ENCODE measurements at regions not wholly inside any gene's neighbourhood (a gene's known extent, or its start where the extent isn't known, plus 50 kb on each side); places are given as distances from the start of the nearest gene placed in this dataset.

DNA sequence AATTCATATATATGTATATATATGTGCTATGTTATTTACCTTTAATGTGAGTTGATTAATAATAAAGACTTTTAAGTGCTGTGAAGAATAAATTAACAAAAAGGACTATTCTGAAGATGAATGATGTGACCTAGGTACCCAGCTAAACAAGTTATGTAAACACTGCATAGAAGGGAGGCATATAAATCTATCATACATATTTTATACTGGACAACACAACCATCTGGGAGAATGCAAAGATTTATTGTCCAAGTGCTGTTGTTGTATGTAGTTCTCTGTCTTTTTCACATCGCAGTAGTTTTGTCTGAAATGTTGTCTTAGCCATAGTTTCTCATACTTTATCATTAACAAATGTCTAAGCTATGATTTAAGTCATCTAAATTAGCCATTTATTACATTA, 337.6 kb downstream of the PCDH18 start:
- Histone ChIP-seq H3K9me3 (ENCODE audit: control extremely low read depth in 1 of 3, control insufficient read depth in 2 of 3, insufficient read depth in 1 of 3, low read length in 2 of 3) (no peaks in the 10 kb centered on the region), H2AFZ (ENCODE audit: insufficient read depth, low read depth, low read length, poor library complexity, severe bottlenecking) (no peak overlapping the region), H3K27ac (ENCODE audit: low read length in 2 of 2) (no peak overlapping the region), H3K4me2 (replicated peaks; ENCODE audit: low read depth, low read length, poor library complexity, severe bottlenecking) (no peak overlapping the region), H3K36me3 (replicated peaks in 1 of 2; ENCODE audit: control extremely low read depth in 1 of 2, control insufficient read depth in 1 of 2, extremely low read depth in 1 of 2, insufficient read depth in 2 of 2, low read length in 1 of 2) (no peaks in the 10 kb centered on the region), H3K79me2 (ENCODE audit: control insufficient read depth, insufficient read depth, low read length) (no peaks in the 10 kb centered on the region), H3K27me3 (replicated peaks in 1 of 4; ENCODE audit: control extremely low read depth in 1 of 4, control insufficient read depth in 3 of 4, insufficient read depth in 4 of 4, low read length in 3 of 4) (no peaks in the 10 kb centered on the region), H3K4me3 (ENCODE audit: control extremely low read depth in 1 of 5, extremely low read depth in 1 of 5, insufficient read depth in 1 of 5, low read depth in 2 of 5, low read length in 4 of 5) (no peak overlapping the region), H3K4me1 (ENCODE audit: control insufficient read depth in 2 of 2, insufficient read depth in 2 of 2, low read length in 2 of 2) (no peaks in the 10 kb centered on the region), H3K9ac (ENCODE audit: low read length) (no peak overlapping the region), H4K20me1 (ENCODE audit: control insufficient read depth, insufficient read depth, low read length, poor library complexity, severe bottlenecking) (no peaks in the 10 kb centered on the region)
- ATAC-seq (ENCODE audit: low read depth), result no peak
- Mint-ChIP-seq H3K27ac (no peak overlapping the region), H3K4me3 (no peak overlapping the region), H3K4me1 (no peaks in the 10 kb centered on the region), H3K27me3 (no peaks in the 10 kb centered on the region), H3K9me3 (ENCODE audit: insufficient read depth) (peaks cover under 1% of the 10 kb centered on the region)
- POLR2A ChIA-PET, result no interaction called here
- CTCF ChIA-PET, result no interaction called here
- DNase-seq, result no peak
- TF ChIP-seq, protein P1, sequence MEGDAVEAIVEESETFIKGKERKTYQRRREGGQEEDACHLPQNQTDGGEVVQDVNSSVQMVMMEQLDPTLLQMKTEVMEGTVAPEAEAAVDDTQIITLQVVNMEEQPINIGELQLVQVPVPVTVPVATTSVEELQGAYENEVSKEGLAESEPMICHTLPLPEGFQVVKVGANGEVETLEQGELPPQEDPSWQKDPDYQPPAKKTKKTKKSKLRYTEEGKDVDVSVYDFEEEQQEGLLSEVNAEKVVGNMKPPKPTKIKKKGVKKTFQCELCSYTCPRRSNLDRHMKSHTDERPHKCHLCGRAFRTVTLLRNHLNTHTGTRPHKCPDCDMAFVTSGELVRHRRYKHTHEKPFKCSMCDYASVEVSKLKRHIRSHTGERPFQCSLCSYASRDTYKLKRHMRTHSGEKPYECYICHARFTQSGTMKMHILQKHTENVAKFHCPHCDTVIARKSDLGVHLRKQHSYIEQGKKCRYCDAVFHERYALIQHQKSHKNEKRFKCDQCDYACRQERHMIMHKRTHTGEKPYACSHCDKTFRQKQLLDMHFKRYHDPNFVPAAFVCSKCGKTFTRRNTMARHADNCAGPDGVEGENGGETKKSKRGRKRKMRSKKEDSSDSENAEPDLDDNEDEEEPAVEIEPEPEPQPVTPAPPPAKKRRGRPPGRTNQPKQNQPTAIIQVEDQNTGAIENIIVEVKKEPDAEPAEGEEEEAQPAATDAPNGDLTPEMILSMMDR (IDR thresholded peaks at IDR 0.05), result no peak
- TF ChIP-seq EZH2 (IDR thresholded peaks at IDR 0.05; ENCODE audit: borderline replicate concordance, insufficient read depth, low read depth, low read length, poor library complexity, severe bottlenecking), result no peak
- intact Hi-C loops (cut with micrococcal nuclease), result no loop called here
- WGBS (ENCODE audit: insufficient coverage), result no CpG with 5 or more reads among the region's 1 CpG

DNA sequence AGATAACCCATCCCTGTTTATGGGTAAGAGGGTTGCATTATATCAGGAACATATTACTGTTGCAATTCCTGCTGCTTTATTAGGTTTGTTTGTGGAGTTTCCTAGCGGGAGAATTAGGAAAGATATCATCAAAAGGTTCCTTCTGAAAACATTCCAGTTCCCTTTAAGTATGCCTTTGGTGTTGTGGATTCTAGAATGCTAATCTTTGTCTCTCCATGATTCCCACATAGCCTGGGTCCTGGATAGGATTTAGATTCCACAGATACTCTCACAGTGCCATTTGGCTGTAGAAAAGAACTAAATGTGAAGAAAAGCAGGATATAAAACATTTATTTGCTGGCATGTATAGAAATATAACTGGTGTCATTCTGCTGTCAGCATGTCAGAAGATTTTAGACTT, 338.7 kb downstream of the PCDH18 start:
- Mint-ChIP-seq H3K27ac (no peak overlapping the region), H3K27me3 (no peaks in the 10 kb centered on the region), H3K4me1 (no peaks in the 10 kb centered on the region), H3K4me3 (no peak overlapping the region), H3K9me3 (ENCODE audit: insufficient read depth) (peaks cover 2% of the 10 kb centered on the region)
- Histone ChIP-seq H3K9me3 (ENCODE audit: control extremely low read depth in 1 of 3, control insufficient read depth in 2 of 3, insufficient read depth in 1 of 3, low read length in 2 of 3) (no peaks in the 10 kb centered on the region), H3K27me3 (replicated peaks in 1 of 4; ENCODE audit: control extremely low read depth in 1 of 4, control insufficient read depth in 3 of 4, insufficient read depth in 4 of 4, low read length in 3 of 4) (no peaks in the 10 kb centered on the region), H3K4me3 (ENCODE audit: control extremely low read depth in 1 of 5, extremely low read depth in 1 of 5, insufficient read depth in 1 of 5, low read depth in 2 of 5, low read length in 4 of 5) (no peak overlapping the region), H3K27ac (ENCODE audit: low read length in 2 of 2) (no peak overlapping the region), H4K20me1 (ENCODE audit: control insufficient read depth, insufficient read depth, low read length, poor library complexity, severe bottlenecking) (no peaks in the 10 kb centered on the region), H2AFZ (ENCODE audit: insufficient read depth, low read depth, low read length, poor library complexity, severe bottlenecking) (no peak overlapping the region), H3K79me2 (ENCODE audit: control insufficient read depth, insufficient read depth, low read length) (no peaks in the 10 kb centered on the region), H3K4me1 (ENCODE audit: control insufficient read depth in 2 of 2, insufficient read depth in 2 of 2, low read length in 2 of 2) (no peaks in the 10 kb centered on the region), H3K36me3 (replicated peaks in 1 of 2; ENCODE audit: control extremely low read depth in 1 of 2, control insufficient read depth in 1 of 2, extremely low read depth in 1 of 2, insufficient read depth in 2 of 2, low read length in 1 of 2) (no peaks in the 10 kb centered on the region), H3K4me2 (replicated peaks; ENCODE audit: low read depth, low read length, poor library complexity, severe bottlenecking) (no peak overlapping the region), H3K9ac (ENCODE audit: low read length) (no peak overlapping the region)
- WGBS (ENCODE audit: insufficient coverage), result no CpG with 5 or more reads among the region's 1 CpG
- intact Hi-C loops (cut with micrococcal nuclease), result no loop called here
- ChIA-PET CTCF (no interaction called here), POLR2A (no interaction called here)
- no peak for ATAC-seq (ENCODE audit: low read depth)
- TF ChIP-seq EZH2 (IDR thresholded peaks at IDR 0.05; ENCODE audit: borderline replicate concordance, insufficient read depth, low read depth, low read length, poor library complexity, severe bottlenecking), result no peak
- TF ChIP-seq, protein P1 (IDR thresholded peaks at IDR 0.05), result no peak
- no peak for DNase-seq
